H1 (cell line): ENCODE measurements at regions not wholly inside any gene's neighbourhood (a gene's known extent, or its start where the extent isn't known, plus 50 kb on each side); places are given as distances from the start of the nearest gene placed in this dataset.

Experiments used
- CTCF ChIA-PET: fragments of 300-600 bp; sonication (Branson Sonifier 250); formaldehyde crosslinking; loops from one replicate; lab custom pipeline; 2021; ENCODE audit not compliant: partially characterized antibody; lab: Charles Lee
- POLR2A ChIA-PET: fragments of 300-600 bp; sonication (Branson Sonifier 250); formaldehyde crosslinking; loops from one replicate; lab custom pipeline; 2021; ENCODE audit warnings: inconsistent platforms; ENCODE audit not compliant: partially characterized antibody; lab: Charles Lee
- DNase-seq, 2 experiments: peaks; one replicate each; pipeline versions ENCODE4 v3.0.0 to v3.0.0-alpha.2; 2010 to 2022; ENCODE audit warnings: low spot score in 2 of 2, low read depth in 1 of 2, mixed read lengths in 1 of 2
- FAIRE-seq: peaks from 2 replicates; lab custom pipeline; 2011; peaks lifted over from hg19 to GRCh38; lab: Jason Lieb, UNC
- H2AFZ ChIP-seq: 2 replicates; pipeline ENCODE4 v1.8.1; 2012; ENCODE audit warnings: low read length, inconsistent platforms
- H2AK5ac ChIP-seq: 2 replicates; pipeline ENCODE4 v1.6.1; 2013; ENCODE audit warnings: low read depth, low read length
- H2BK120ac ChIP-seq: replicated peaks from 2 replicates; pipeline ENCODE3; 2013; ENCODE audit warnings: low read depth, low read length, inconsistent platforms
- H2BK12ac ChIP-seq: 2 replicates; pipeline ENCODE4 v1.6.1; 2013; ENCODE audit warnings: low read depth, low read length
- H2BK15ac ChIP-seq: 2 replicates; pipeline ENCODE4 v1.6.1; 2013; ENCODE audit warnings: low read length
- H2BK20ac ChIP-seq: 2 replicates; pipeline ENCODE4 v1.6.1; 2013; ENCODE audit warnings: low read length
- H2BK5ac ChIP-seq: 2 replicates; pipeline ENCODE4 v1.6.1; 2013; ENCODE audit warnings: low read depth, low read length
- H3K14ac ChIP-seq: 2 replicates; pipeline ENCODE4 v1.6.1; 2013; ENCODE audit warnings: inconsistent platforms; ENCODE audit not compliant: insufficient read length
- H3K18ac ChIP-seq: 2 replicates; pipeline ENCODE4 v1.6.1; 2013; ENCODE audit warnings: low read length; ENCODE audit errors: extremely low read depth
- H3K23ac ChIP-seq: 2 replicates; pipeline ENCODE4 v1.6.1; 2013; ENCODE audit warnings: inconsistent platforms; ENCODE audit not compliant: insufficient read length
- H3K23me2 ChIP-seq: 2 replicates; pipeline ENCODE4 v1.6.1; 2013; ENCODE audit warnings: low read depth, low read length
- H3K27ac ChIP-seq: 2 replicates; pipeline ENCODE4 v1.6.1; 2011; ENCODE audit warnings: low read depth, low read length, inconsistent platforms
- H3K27me3 ChIP-seq, 4 experiments: replicated peaks in 1 of 4; 1 replicate in 1 of 4; 2 replicates in 3 of 4; pipeline versions ENCODE4 v1.6.1 to v1.8.1; 2011 to 2013; ENCODE audit warnings: low read length in 3 of 4, mild to moderate bottlenecking in 3 of 4, inconsistent platforms in 2 of 4, mixed read lengths in 2 of 4, moderate library complexity in 1 of 4; ENCODE audit not compliant: control insufficient read depth in 3 of 4, insufficient read depth in 3 of 4; ENCODE audit errors: extremely low read depth in 1 of 4
- H3K36me3 ChIP-seq, 4 experiments: 2 replicates each; pipeline versions ENCODE4 v1.6.1 to v1.8.1; 2011 to 2013; ENCODE audit warnings: mild to moderate bottlenecking in 4 of 4, low read length in 3 of 4, moderate library complexity in 2 of 4, control low read depth in 1 of 4, inconsistent platforms in 1 of 4; ENCODE audit not compliant: insufficient read depth in 4 of 4, control insufficient read depth in 2 of 4
- H3K4ac ChIP-seq: replicated peaks from 2 replicates; pipeline ENCODE3; 2013; ENCODE audit warnings: low read length, low read depth, mixed read lengths, inconsistent platforms; ENCODE audit not compliant: insufficient read length
- H3K4me1 ChIP-seq, 4 experiments: replicated peaks in 1 of 4; 1 replicate in 1 of 4; 2 replicates in 3 of 4; pipeline versions ENCODE4 v1.6.1 to v1.8.1; 2011 to 2013; ENCODE audit warnings: low read length in 3 of 4, inconsistent platforms in 2 of 4, mixed read lengths in 1 of 4; ENCODE audit not compliant: insufficient read depth in 4 of 4, control insufficient read depth in 3 of 4
- H3K4me2 ChIP-seq, 2 experiments: 2 replicates each; pipeline versions ENCODE4 v1.6.1 to v1.8.1; 2011 to 2013; ENCODE audit warnings: low read depth in 2 of 2, low read length in 2 of 2, control low read depth in 1 of 2, inconsistent platforms in 1 of 2, mild to moderate bottlenecking in 1 of 2; ENCODE audit not compliant: insufficient read depth in 1 of 2
- H3K4me3 ChIP-seq, 4 experiments: fragments of 200-600, 300-600 bp in 1 of 4; sonication (generic), shearing (Covaris generic), sonication (Bioruptor Twin) in 1 of 4; 2 replicates each; pipeline versions ENCODE4 v1.5.1 to v1.8.1; 2011 to 2016; ENCODE audit warnings: low read length in 4 of 4, low read depth in 3 of 4, control low read depth in 2 of 4, inconsistent platforms in 2 of 4, mild to moderate bottlenecking in 2 of 4, mixed read lengths in 1 of 4, moderate library complexity in 1 of 4; ENCODE audit not compliant: insufficient read depth in 2 of 4; ENCODE audit errors: extremely low read depth in 1 of 4
- H3K56ac ChIP-seq: replicated peaks from 2 replicates; pipeline ENCODE3; 2013; ENCODE audit warnings: low read depth, mild to moderate bottlenecking, mixed read lengths, low read length, inconsistent platforms; ENCODE audit not compliant: insufficient read length
- H3K79me1 ChIP-seq: 2 replicates; pipeline ENCODE4 v1.6.1; 2013; ENCODE audit warnings: low read depth, low read length, control low read depth
- H3K79me2 ChIP-seq, 2 experiments: 2 replicates each; pipeline versions ENCODE4 v1.6.1 to v1.8.1; 2012 to 2013; ENCODE audit warnings: low read length in 2 of 2, mild to moderate bottlenecking in 2 of 2, inconsistent platforms in 1 of 2; ENCODE audit not compliant: insufficient read depth in 2 of 2, control insufficient read depth in 1 of 2
- H3K9ac ChIP-seq, 4 experiments: replicated peaks in 1 of 4; 1 replicate in 1 of 4; 2 replicates in 3 of 4; pipeline versions ENCODE4 v1.6.1 to v1.8.1; 2011 to 2013; ENCODE audit warnings: low read depth in 3 of 4, low read length in 3 of 4, control low read depth in 2 of 4, mild to moderate bottlenecking in 2 of 4, moderate library complexity in 2 of 4, inconsistent platforms in 1 of 4; ENCODE audit errors: extremely low read depth in 1 of 4
- H3K9me3 ChIP-seq, 2 experiments: 2 replicates each; pipeline versions ENCODE4 v1.6.1 to v1.8.1; 2012 to 2013; ENCODE audit warnings: mild to moderate bottlenecking in 2 of 2, moderate library complexity in 2 of 2, control low read depth in 1 of 2, inconsistent platforms in 1 of 2, low read depth in 1 of 2, low read length in 1 of 2, mixed read lengths in 1 of 2; ENCODE audit not compliant: insufficient read depth in 2 of 2
- H4K20me1 ChIP-seq, 2 experiments: replicated peaks in 1 of 2; 2 replicates each; pipeline versions ENCODE3 to v1.8.1; 2011 to 2013; ENCODE audit warnings: inconsistent platforms in 2 of 2, low read length in 2 of 2, mild to moderate bottlenecking in 1 of 2; ENCODE audit not compliant: insufficient read depth in 2 of 2, control insufficient read depth in 1 of 2
- H4K5ac ChIP-seq: 2 replicates; pipeline ENCODE4 v1.6.1; 2013; ENCODE audit warnings: low read length, low read depth, mixed read lengths, inconsistent platforms; ENCODE audit not compliant: insufficient read length
- H4K8ac ChIP-seq: 2 replicates; pipeline ENCODE4 v1.8.0; 2013; ENCODE audit warnings: mild to moderate bottlenecking, moderate library complexity, low read length, inconsistent platforms; ENCODE audit not compliant: insufficient read depth; ENCODE audit errors: extremely low read depth
- H4K91ac ChIP-seq: replicated peaks from 2 replicates; pipeline ENCODE3; 2013; ENCODE audit warnings: low read length, mixed read lengths, inconsistent platforms; ENCODE audit not compliant: insufficient read length
- E2F6 ChIP-seq: IDR thresholded peaks from 2 replicates; pipeline ENCODE4 v1.6.1; 2012; ENCODE audit warnings: inconsistent platforms
- EGR1 ChIP-seq: IDR thresholded peaks from 2 replicates; pipeline ENCODE4 v1.6.1; 2011; ENCODE audit warnings: low read depth, low read length, borderline replicate concordance
- GABPA ChIP-seq: IDR thresholded peaks from 2 replicates; pipeline ENCODE4 v1.6.1; 2011; ENCODE audit warnings: mild to moderate bottlenecking, low read length, moderate library complexity, borderline replicate concordance; ENCODE audit not compliant: insufficient read depth
- HDAC2 ChIP-seq, 2 experiments: fragments of 300-600 bp in 1 of 2; sonication (generic) in 1 of 2; IDR thresholded peaks; 2 replicates each; pipeline ENCODE4 v1.6.1; 2011 to 2012; ENCODE audit warnings: low read depth in 2 of 2, low read length in 2 of 2, mild to moderate bottlenecking in 2 of 2, moderate library complexity in 2 of 2, borderline replicate concordance in 1 of 2, inconsistent platforms in 1 of 2
- HDAC6 ChIP-seq: IDR thresholded peaks from one replicate; pipeline ENCODE4 v1.7.1; 2012; ENCODE audit warnings: low read depth, mild to moderate bottlenecking, inconsistent platforms, low read length, moderate library complexity
- JUN ChIP-seq: IDR thresholded peaks from 2 replicates; pipeline ENCODE4 v1.6.1; 2011; ENCODE audit warnings: low read depth, mild to moderate bottlenecking, improper control_type of control experiment, low read length
- KDM4A ChIP-seq: IDR thresholded peaks from one replicate; pipeline ENCODE4 v1.7.1; 2012; ENCODE audit warnings: low read depth, mild to moderate bottlenecking, moderate library complexity, low read length, inconsistent platforms; ENCODE audit not compliant: severe bottlenecking
- RFX5 ChIP-seq: IDR thresholded peaks from 2 replicates; pipeline ENCODE4 v1.6.1; 2011; ENCODE audit warnings: low read depth, low read length, improper control_type of control experiment, borderline replicate concordance
- RXRA ChIP-seq: IDR thresholded peaks from 2 replicates; pipeline ENCODE4 v1.6.1; 2011; ENCODE audit warnings: low read depth, mild to moderate bottlenecking, low read length, moderate library complexity; ENCODE audit not compliant: insufficient read depth
- SP4 ChIP-seq: IDR thresholded peaks from 2 replicates; pipeline ENCODE4 v1.6.1; 2012; ENCODE audit warnings: low read length, inconsistent platforms
- SRF ChIP-seq: IDR thresholded peaks from 2 replicates; pipeline ENCODE4 v1.6.1; 2011; ENCODE audit warnings: mild to moderate bottlenecking, low read depth, low read length, moderate library complexity
- TBP ChIP-seq: IDR thresholded peaks from 2 replicates; pipeline ENCODE4 v1.6.1; 2011; ENCODE audit warnings: low read depth, low read length, improper control_type of control experiment

DNA sequence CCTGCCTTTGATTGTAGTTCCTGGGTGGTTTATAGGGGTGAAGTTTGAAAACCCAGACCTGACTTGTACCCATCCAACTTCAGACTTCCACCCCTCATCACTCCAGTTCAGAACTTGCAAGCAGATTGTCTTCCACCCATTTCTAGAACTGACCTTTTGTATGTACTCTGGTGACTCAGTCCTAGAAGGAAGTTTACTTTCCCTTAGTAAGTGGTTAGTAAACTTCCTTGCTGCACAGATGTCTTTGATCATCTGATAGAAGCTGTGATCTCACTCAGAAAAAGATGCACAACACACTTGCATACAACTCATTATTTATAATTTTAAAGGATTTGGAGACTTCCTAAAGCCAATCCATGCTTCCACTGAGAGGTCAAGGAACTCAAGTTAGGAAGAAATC, 368.0 kb downstream of the MFSD1 start:
- Histone ChIP-seq H4K91ac (no peak overlapping the region), H3K23ac (no peak overlapping the region), H4K20me1 (no peaks in the 10 kb centered on the region), H3K27ac (no peak overlapping the region), H3K4me3 (no peak overlapping the region), H3K79me1 (no peaks in the 10 kb centered on the region), H3K56ac (no peak overlapping the region), H3K23me2 (no peaks in the 10 kb centered on the region), H2BK5ac (no peak overlapping the region), H3K4me2 (no peak overlapping the region), H3K9ac (no peak overlapping the region), H3K14ac (no peak overlapping the region), H2BK20ac (no peak overlapping the region), H2BK15ac (no peak overlapping the region), H2BK120ac (no peak overlapping the region), H3K4me1 (no peaks in the 10 kb centered on the region), H3K79me2 (no peaks in the 10 kb centered on the region), H3K36me3 (no peaks in the 10 kb centered on the region), H4K8ac (no peak overlapping the region), H2BK12ac (no peak overlapping the region), H3K18ac (no peak overlapping the region), H2AFZ (no peak overlapping the region), H2AK5ac (no peak overlapping the region), H4K5ac (no peak overlapping the region), H3K27me3 (no peaks in the 10 kb centered on the region), H3K9me3 (no peaks in the 10 kb centered on the region), H3K4ac (no peak overlapping the region)
- POLR2A ChIA-PET, result no interaction called here
- DNase-seq, result no peak
- no peak for FAIRE-seq
- CTCF ChIA-PET, result interaction anchor here (1.1 kb wide), 1 partner anchor 298 kb away, joined by 3 read pairs; no protein-coding TSS in a partner anchor
- TF ChIP-seq SP4 (no peak), RXRA (no peak), HDAC6 (no peak), SRF (no peak), E2F6 (no peak), RFX5 (no peak), GABPA (no peak), JUN (no peak), HDAC2 (IDR thresholded peaks at IDR 0.05; ENCODE audit: borderline replicate concordance in 1 of 2, low read depth in 2 of 2, low read length in 2 of 2) (no peak), KDM4A (no peak), TBP (no peak), EGR1 (no peak)
